Ovary (tissue), 3 donors: ENCODE measurements at regions not wholly inside any gene's neighbourhood (a gene's known extent, or its start where the extent isn't known, plus 50 kb on each side); places are given as distances from the start of the nearest gene placed in this dataset.

Source experiments
- EP300 ChIP-seq: sonication (generic); formaldehyde crosslinking; IDR thresholded peaks from one replicate; pipeline ENCODE4 v1.6.1; 2017; ENCODE audit warnings: antibody characterized with exemption
- POLR2A ChIP-seq: fragments of 450-650 bp; IDR thresholded peaks from one replicate; pipeline ENCODE4 v1.6.1; 2017; ENCODE audit warnings: antibody characterized with exemption, mild to moderate bottlenecking, moderate library complexity
- TF ChIP-seq, protein P1 (sequence below), 3 donors: fragments of 450-650 bp in 2 of 3; fragments of 200-600 bp in 1 of 3; IDR thresholded peaks; one replicate each; pipeline versions ENCODE4 v1.5.1 to v1.8.0; 2016 to 2022; ENCODE audit warnings: antibody characterized with exemption in 3 of 3, mild to moderate bottlenecking in 1 of 3
- donor health status: DM: no; HTN: no; CAD: no.

DNA sequence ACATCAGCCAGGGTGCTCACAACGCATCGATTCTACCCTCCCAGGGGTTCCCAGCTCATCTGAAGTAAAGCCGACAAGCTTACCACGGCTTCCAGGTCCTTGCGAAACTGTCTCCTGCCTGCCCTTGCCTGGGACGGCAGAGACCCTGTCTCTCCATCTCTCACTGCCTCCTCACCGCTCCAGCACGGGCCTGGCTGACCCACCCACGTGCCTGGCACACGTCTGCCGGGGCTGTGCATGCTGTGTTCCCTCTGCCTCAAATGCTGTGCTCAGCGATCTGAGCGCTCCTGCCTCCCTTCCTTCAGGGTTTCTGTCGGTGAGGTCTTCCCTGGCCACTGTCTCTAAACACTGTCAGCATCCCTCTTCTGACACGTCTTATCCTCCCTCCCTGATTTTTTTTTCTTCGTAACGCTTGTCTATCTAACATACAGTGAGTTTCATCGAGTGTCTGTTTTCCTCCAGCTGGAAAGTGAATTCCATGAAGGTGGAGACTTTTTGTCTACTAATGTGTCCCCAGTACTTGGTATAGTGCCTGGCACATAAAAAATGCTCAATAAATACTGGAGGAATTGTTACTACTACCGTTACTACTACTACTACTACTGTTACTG is 208.4 kb downstream of the IRF8 start:
- no peak for TF ChIP-seq POLR2A
- TF ChIP-seq, protein P1, sequence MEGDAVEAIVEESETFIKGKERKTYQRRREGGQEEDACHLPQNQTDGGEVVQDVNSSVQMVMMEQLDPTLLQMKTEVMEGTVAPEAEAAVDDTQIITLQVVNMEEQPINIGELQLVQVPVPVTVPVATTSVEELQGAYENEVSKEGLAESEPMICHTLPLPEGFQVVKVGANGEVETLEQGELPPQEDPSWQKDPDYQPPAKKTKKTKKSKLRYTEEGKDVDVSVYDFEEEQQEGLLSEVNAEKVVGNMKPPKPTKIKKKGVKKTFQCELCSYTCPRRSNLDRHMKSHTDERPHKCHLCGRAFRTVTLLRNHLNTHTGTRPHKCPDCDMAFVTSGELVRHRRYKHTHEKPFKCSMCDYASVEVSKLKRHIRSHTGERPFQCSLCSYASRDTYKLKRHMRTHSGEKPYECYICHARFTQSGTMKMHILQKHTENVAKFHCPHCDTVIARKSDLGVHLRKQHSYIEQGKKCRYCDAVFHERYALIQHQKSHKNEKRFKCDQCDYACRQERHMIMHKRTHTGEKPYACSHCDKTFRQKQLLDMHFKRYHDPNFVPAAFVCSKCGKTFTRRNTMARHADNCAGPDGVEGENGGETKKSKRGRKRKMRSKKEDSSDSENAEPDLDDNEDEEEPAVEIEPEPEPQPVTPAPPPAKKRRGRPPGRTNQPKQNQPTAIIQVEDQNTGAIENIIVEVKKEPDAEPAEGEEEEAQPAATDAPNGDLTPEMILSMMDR (IDR thresholded peaks at IDR 0.05): no peak
- TF ChIP-seq EP300: no peak
